ENCODE measurements at regions not wholly inside any gene's neighbourhood (a gene's known extent, or its start where the extent isn't known, plus 50 kb on each side); places are given as distances from the start of the nearest gene placed in this dataset.

DNA sequence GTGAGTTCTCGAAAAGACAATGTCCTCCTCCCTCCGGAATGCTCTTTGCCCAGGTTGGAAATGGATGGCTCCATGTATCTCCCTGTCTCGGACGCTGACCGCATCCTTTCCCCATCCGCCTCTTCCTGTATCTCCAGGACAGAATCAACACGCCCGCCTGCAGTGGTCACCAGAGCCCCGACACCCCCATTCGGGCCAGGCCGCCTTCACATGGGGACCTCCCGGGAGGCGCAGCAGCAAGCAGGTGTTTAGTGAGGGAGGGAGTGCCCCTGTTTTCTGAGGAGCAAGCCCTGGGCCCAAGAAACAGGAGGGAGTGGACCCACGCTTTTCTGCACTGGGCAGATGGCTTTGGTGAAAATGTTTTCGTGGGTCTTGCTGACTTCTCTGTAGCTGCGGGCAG, 83.5 kb upstream of the TTC34 start:
- no peaks in the 10 kb centered on the region for H3K9me3 ChIP-seq
- H3K4me3 ChIP-seq: no peak overlapping the region
- intact Hi-C loops (cut with DNase I): no loop called here
- no peak for FAIRE-seq
- no peaks in the 10 kb centered on the region for H3K36me3 ChIP-seq
- WGBS, 2 donors: 75 to 84% methylated on average over 16 of the region's 16 CpGs
- ATAC-seq: no peak
- no peak overlapping the region for H3K27ac ChIP-seq
- TF ChIP-seq, protein P1, sequence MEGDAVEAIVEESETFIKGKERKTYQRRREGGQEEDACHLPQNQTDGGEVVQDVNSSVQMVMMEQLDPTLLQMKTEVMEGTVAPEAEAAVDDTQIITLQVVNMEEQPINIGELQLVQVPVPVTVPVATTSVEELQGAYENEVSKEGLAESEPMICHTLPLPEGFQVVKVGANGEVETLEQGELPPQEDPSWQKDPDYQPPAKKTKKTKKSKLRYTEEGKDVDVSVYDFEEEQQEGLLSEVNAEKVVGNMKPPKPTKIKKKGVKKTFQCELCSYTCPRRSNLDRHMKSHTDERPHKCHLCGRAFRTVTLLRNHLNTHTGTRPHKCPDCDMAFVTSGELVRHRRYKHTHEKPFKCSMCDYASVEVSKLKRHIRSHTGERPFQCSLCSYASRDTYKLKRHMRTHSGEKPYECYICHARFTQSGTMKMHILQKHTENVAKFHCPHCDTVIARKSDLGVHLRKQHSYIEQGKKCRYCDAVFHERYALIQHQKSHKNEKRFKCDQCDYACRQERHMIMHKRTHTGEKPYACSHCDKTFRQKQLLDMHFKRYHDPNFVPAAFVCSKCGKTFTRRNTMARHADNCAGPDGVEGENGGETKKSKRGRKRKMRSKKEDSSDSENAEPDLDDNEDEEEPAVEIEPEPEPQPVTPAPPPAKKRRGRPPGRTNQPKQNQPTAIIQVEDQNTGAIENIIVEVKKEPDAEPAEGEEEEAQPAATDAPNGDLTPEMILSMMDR (IDR thresholded peaks at IDR 0.05): no peak
- H3K27me3 ChIP-seq: no peaks in the 10 kb centered on the region
- no peaks in the 10 kb centered on the region for H3K4me1 ChIP-seq
- DNase-seq: no peak

DNA sequence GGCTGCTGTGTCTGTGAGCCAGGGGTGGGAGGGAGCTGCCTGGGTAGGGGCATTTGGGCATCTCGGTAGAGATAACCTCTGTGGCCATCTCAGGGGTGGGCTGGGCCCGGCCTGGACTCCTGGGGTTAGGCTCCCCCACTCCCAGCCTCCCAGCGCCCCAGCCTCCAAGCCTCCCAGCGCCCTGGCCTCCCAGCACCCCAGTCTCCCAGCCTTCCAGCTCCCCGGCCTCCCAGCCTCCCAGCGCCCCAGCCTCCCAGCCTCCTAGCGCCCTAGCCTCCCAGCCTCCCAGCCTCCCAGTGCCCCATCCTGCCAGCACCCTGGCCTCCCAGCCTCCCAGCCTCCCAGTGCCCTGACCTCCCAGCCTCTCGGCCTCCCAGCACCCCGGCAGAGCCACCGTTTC, 85.1 kb upstream of the TTC34 start:
- intact Hi-C loops (cut with DNase I): no loop called here
- ATAC-seq (no peak), FAIRE-seq (no peak), DNase-seq (no peak)
- no peak overlapping the region for H3K4me3 ChIP-seq
- no peaks in the 10 kb centered on the region for H3K27me3 ChIP-seq
- no peaks in the 10 kb centered on the region for H3K4me1 ChIP-seq
- H3K9me3 ChIP-seq: no peaks in the 10 kb centered on the region
- TF ChIP-seq, protein P1 (IDR thresholded peaks at IDR 0.05): no peak
- WGBS, 2 donors: 68 to 79% methylated on average over 9 to 10 of the region's 10 CpGs
- no peaks in the 10 kb centered on the region for H3K36me3 ChIP-seq
- no peak overlapping the region for H3K27ac ChIP-seq

DNA sequence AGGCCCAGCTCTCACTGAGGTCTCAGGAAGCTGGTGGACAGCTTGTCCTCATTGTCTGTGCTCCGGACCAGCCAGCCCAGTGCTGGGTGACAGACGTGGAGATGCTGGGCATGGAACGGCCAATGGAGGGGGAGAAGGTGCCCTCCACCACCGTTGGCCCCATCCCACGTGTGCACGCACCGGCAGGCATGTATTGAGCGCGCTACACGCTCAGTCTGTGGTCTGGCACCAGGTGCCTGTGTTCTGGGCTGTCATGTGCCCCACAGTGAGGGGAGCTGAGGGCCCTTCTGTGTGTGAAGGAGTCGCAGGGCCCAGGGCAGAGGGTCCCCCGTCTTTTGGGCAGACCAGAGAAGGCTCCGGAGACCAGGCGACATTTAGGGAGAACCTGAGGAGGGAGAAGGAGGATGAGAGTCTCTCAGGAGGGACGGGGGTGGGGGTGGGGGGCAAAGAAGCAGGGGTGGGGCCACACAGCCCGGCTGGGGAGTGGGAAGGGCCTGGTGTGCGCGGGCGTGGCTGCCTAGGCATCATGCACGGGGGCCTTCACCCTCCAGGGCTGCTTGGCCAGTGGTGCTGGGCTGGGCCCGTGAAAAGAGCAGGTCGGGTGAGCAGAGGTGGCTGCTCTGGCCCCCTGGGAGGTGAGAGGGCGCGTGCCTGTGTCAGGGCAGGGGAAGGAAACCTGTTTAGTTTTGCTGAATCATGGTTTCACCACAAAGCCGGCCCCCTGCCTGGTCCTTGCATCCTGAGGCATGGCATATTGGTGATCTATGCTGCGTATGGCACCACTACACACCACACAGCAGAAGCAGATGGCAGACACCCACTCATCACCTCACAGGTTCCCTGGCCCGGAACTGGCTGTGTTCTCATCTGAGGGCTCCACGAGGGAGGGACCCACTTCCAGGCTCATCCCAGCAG, 86.7 kb upstream of the TTC34 start:
- intact Hi-C loops (cut with DNase I): no loop called here
- Histone ChIP-seq H3K27me3 (no peaks in the 10 kb centered on the region), H3K4me3 (no peak overlapping the region)

DNA sequence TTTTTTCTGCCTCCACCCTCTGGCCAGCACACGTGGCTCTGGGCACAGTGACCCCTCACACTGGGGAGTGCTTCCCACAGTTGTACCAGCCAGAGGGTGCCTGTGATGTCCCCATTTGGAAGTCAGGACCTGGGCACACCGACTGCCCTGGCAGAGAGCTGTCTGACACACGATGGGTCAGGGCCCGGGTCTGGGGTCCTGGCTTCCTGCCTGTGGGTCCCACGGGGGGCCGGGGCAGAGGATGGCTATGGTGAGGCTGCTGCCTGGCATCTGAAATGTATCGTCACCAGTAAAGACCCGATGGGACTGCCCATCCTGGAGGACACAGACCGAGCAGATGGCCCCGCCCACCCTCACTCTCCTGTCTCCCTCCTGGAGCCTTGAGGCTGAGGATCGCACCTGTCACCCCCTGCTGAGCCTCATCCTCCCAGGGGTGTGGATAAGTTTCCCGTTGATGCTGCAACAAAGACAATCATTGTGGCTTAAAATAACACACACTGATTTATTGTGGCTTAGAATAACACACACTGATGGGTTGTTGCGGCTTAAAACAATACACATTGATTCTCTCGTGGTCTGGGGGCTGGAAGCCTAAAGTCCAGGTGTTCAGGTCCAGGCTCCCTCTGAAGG, 88.8 kb upstream of the TTC34 start:
- Histone ChIP-seq H3K9me3 (no peaks in the 10 kb centered on the region), H3K27ac (no peak overlapping the region), H3K27me3 (no peaks in the 10 kb centered on the region), H3K36me3 (no peaks in the 10 kb centered on the region), H3K4me1 (no peaks in the 10 kb centered on the region), H3K4me3 (no peak overlapping the region)
- DNase-seq (no peak), ATAC-seq (no peak), FAIRE-seq (no peak)
- TF ChIP-seq, protein P1 (IDR thresholded peaks at IDR 0.05): no peak
- WGBS, 2 donors: 45 to 50% methylated on average over 13 to 14 of the region's 14 CpGs
- intact Hi-C loops (cut with DNase I): no loop called here

More for the DNA sequence above, 86.7 kb upstream of the TTC34 start:
- DNase-seq (no peak), FAIRE-seq (no peak), ATAC-seq (no peak)
- H3K4me1 ChIP-seq: no peaks in the 10 kb centered on the region
- no peak overlapping the region for H3K27ac ChIP-seq
- no peaks in the 10 kb centered on the region for H3K36me3 ChIP-seq
- WGBS, 2 donors: 60 to 71% methylated on average over 26 to 28 of the region's 28 CpGs
- TF ChIP-seq, protein P1 (IDR thresholded peaks at IDR 0.05): no peak
- H3K9me3 ChIP-seq: no peaks in the 10 kb centered on the region

Data from pancreas (tissue), 10 donors.